Fibroblast of mammary gland (primary cell): ENCODE measurements at regions not wholly inside any gene's neighbourhood (a gene's known extent, or its start where the extent isn't known, plus 50 kb on each side); places are given as distances from the start of the nearest gene placed in this dataset.

ENCODE experiments used
- DNase-seq: peaks from one replicate; pipeline ENCODE4 v3.0.0-alpha.2; 2010; ENCODE audit warnings: low read depth
- H3K4me3 ChIP-seq: 2 replicates; pipeline ENCODE4 v1.5.1; 2011; ENCODE audit warnings: low read depth, mild to moderate bottlenecking, low read length, moderate library complexity; ENCODE audit not compliant: control insufficient read depth
- CTCF ChIP-seq: conservative IDR thresholded peaks from 2 replicates; pipeline ENCODE4 v1.5.1; 2011; ENCODE audit warnings: low read depth, low read length, inconsistent platforms; ENCODE audit not compliant: control insufficient read depth, insufficient read depth

DNA sequence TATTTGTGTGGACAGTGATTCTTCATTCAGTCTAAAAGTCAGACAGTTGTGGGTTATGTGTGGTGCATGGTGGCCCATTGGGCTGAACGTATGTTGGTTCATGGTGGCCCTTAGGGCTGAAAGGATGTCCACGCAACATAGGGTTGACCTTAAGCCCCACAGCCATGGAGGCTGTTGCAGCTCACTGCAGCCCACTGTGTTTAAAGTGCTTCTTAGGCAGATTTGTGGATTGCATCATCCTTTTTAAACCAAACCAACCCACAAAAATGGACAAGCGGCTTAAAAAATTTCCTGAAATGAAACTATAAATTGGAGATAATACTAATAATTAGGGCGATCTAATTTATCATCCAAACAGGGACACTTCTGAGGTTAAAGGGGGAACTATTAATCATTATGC is 219.0 kb upstream of the GATB start:
- DNase-seq: no peak
- no peak overlapping the region for H3K4me3 ChIP-seq
- no peak for TF ChIP-seq CTCF

- no peak for TF ChIP-seq CTCF
- H3K4me3 ChIP-seq: no peak overlapping the region
- no peak for DNase-seq
Measured at GRCh38 chr4:151968643-151969042, 207.8 kb upstream of the GATB start.

DNA sequence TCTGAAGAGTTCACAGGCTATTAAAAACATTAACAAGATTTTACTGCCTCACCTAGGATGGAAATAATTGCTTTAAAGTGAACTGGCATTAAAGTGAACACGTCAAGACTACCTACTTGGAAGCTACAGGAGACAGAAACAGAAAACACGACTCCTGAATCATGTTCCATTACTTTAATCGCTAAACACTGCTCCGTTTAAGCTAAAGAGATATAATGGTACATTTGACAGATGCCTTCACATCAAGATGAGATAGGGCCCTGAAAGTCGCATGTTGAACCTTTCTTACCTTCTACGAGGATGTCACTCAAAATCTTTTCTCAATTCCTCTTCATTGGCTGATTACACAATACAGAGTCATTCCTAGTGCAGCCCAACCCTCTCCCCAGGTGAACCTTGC is 206.3 kb upstream of the GATB start:
- H3K4me3 ChIP-seq: no peak overlapping the region
- DNase-seq: no peak
- TF ChIP-seq CTCF: no peak

- DNase-seq: peak; percentile 17
- TF ChIP-seq CTCF: no peak
- no peak overlapping the region for H3K4me3 ChIP-seq
Measured at GRCh38 chr4:151962138-151962823, 201.5 kb upstream of the GATB start.

DNA sequence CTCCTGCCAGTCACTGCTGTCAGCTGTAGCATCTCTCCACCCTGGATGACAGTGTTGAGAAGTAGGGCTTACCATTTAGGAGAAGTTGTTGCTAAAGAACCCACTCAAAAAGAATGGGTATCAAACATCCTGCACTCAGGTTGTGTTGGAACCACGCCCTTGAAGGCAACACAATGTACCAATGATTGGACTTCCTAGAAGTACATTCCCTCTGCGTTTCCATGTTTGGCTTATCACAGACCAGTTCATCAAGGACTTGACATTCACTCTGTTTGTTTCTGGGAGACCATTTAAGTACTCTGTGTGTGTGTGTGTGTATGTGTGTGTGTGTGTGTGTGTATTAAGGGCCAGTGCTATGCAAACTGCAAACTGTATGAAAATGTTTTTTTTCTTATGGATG is 200.6 kb upstream of the GATB start:
- no peak for TF ChIP-seq CTCF
- DNase-seq: no peak
- no peak overlapping the region for H3K4me3 ChIP-seq

DNA sequence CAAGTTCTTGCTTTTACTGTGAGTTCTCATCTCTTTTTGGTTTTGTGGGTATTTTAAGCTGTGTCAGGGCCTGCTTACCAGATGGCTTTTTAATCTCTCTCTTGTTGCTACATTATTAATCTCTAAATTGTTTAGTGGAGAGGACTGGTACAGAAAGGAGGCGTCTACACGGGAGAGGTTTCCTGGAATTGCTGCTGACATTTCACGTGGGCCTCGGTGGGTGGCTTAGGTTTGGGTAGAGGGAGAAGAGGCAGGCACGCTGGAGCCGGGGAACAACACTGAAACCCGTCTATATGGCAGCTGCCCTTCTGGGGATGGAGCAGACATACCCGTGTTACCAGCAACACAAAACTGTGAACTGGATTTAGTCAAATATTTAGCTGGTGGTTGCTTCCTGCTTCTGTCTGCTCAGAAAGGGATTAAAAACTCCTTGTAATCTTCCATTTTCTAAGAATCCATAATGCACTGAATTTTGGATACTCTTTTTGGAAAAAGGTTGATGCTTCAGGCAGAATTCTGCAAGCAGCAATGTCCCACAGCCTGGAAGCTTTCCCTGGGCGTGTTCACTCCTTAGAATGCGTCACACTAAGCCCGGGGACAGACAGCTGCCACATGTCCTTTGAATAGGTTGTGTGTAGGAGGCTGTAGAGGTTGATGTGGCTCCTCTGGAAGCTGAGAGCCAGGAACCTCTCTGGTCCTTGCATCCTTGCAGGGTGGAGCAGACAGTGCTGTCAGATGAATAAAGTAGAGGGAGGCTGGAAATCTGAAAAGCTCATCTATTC is 199.8 kb upstream of the GATB start:
- no peak overlapping the region for H3K4me3 ChIP-seq
- TF ChIP-seq CTCF: no peak
- DNase-seq: no peak
